GM18909 (cell line): ENCODE measurements at regions not wholly inside any gene's neighbourhood (a gene's known extent, or its start where the extent isn't known, plus 50 kb on each side); places are given as distances from the start of the nearest gene placed in this dataset.

Experiments
- ATAC-seq: cut with Tn5 transposase; IDR thresholded peaks from one replicate; pipeline ENCODE4 v1.9.1; 2021; ENCODE audit warnings: mild to moderate bottlenecking; ENCODE audit not compliant: unreplicated experiment, poor library complexity

GRCh38 chr1:199452627-199453026 lies 574.9 kb upstream of the NR5A2 start:
- ATAC-seq = no peak

GRCh38 chr1:199453723-199454122 lies 573.8 kb upstream of the NR5A2 start:
- no peak for ATAC-seq

DNA sequence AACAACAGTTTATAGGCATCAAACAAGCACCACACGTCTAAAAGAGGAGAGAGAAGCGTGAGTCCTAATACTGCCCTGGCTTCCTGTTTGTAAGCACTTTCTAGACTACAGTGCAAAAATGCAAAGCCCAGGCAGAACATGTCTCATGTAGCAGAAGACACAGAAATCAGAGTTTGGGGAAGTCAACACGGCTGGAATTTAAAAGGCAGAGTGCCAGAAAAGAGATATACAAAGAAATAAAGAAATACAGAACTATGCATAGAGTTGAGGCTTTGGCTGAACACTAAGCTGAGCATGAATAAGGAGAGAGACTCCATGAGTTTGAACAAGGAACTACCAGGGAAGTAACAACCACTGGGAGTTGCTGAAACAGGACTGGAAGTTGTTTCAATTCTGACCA lies 566.6 kb upstream of the NR5A2 start:
- no peak for ATAC-seq

- ATAC-seq = peak; percentile 75
Measured at GRCh38 chr1:199463521-199464127, 563.9 kb upstream of the NR5A2 start.

DNA sequence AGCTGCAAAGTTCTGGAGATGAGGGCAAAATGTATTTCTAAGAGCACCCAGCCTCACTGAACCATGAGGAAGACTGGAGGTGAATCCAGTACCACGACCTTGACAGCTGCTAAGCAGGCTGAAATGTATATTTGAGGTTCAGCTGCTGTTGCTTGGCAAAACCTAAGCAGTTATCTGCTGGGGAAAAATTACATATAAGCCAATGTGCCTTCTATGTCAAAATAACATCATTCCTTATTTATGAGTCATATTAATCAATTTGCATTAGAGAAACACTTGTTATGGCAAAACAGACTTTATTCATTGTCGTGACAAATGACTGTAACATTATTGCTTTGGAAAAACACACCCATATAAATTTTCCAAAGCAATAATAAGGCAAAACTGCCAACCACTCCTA lies 560.5 kb upstream of the NR5A2 start:
- ATAC-seq = no peak

GRCh38 chr1:199472018-199472417 lies 555.5 kb upstream of the NR5A2 start:
- ATAC-seq = no peak

GRCh38 chr1:199472978-199473377 lies 554.5 kb upstream of the NR5A2 start:
- no peak for ATAC-seq

GRCh38 chr1:199474738-199475137 lies 552.8 kb upstream of the NR5A2 start:
- no peak for ATAC-seq

DNA sequence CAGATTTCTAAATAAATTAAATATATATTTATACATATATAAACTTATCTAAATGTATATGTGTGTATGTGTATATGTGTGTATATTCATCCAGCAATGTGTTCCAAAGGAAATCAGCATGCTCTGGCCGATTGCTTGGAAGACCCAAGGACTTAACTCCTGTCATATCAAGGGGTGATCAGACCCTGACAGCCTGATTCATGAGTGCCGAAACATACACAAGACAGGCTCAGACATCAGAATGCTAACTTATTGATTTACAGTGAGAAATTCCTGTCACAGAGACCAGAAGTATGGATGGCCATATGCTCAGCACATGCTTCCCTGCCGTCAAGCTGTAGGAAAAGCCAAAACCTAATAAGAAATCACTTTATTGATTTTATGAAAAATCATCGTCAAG lies 545.1 kb upstream of the NR5A2 start:
- ATAC-seq = no peak

DNA sequence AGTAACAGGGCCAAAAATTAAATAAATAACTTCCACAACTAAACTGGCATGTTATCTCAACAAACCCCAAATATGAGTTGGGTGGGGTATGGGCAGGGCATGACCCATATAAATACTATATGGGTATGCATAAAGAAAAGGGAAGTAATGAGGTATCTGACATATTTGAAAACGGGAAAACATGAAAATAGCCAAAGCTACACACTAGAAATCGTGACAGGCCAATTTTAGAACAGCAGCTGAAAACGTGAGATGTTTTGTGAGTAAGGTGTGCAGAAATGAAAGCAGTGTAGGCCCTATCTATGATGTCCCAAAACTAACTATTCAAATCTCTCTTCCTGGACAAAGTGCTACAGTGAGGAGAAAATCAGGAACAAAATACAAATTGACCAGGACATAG lies 537.9 kb upstream of the NR5A2 start:
- no peak for ATAC-seq

- no peak for ATAC-seq
Measured at GRCh38 chr1:199490769-199491527, 536.6 kb upstream of the NR5A2 start.

GRCh38 chr1:199495432-199495831 lies 532.1 kb upstream of the NR5A2 start:
- no peak for ATAC-seq

GRCh38 chr1:199498802-199499201 lies 528.7 kb upstream of the NR5A2 start:
- peak; percentile 80 for ATAC-seq

DNA sequence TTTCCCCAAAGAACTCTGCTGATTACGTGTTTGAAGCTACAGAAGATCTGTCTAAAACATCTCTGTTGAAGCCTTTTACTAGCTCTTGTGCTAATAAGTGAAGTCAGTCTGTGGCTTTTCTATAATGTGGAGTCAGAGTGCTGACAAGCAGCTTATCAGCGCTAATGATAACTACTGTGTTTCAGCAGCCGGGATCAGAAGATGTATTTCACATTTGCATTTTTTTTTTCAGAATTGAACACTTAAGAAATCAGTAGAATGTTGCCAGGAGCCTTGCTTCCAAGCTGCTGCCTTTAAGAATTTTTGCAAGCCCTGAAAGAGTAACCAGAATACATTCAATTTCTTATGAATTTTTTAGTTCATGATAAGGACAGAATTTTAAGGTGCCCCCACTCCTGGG lies 519.4 kb upstream of the NR5A2 start:
- no peak for ATAC-seq

GRCh38 chr1:199508653-199509052 lies 518.9 kb upstream of the NR5A2 start:
- no peak for ATAC-seq

DNA sequence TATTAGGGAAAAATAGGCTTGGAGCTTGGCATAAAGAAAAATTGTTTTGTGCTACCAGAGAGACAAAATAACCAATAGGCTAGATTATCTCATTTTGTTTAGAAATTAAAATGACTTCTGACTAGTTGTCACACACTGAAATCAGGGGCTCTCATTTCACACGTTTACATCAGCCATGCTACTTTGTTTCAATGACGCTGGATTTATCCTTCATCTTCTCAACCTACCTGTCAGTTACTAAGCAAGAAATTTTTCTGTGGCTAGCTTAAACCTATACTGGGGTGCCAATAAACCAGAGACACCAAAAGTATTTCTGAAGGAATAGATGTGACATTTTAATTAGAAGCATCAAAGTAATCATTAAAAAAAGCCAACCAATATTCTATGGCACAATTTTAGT lies 518.1 kb upstream of the NR5A2 start:
- no peak for ATAC-seq

DNA sequence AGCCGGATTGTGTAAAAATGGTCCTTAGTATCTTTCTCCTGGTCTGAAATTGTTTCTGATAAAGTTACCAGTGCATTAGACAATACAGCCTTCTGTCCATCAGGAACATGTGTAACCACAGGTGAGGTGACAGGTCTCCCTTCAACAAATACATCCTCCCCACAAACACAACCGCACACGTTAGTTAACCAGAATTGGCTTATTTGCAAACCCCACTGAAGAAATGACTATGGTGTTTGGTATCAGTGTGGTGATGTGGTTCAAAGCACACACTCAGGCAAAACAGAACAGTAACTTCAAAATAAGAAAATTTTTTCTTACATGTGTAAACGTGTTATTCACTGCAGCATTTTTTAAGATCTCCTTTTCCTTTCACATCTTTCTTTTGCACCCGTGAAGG lies 517.2 kb upstream of the NR5A2 start:
- peak; percentile 90 for ATAC-seq

GRCh38 chr1:199512037-199512710 lies 515.3 kb upstream of the NR5A2 start:
- ATAC-seq = no peak

GRCh38 chr1:199515261-199515660 lies 512.2 kb upstream of the NR5A2 start:
- ATAC-seq = no peak

- no peak for ATAC-seq
Measured at GRCh38 chr1:199522338-199522737, 505.2 kb upstream of the NR5A2 start.

DNA sequence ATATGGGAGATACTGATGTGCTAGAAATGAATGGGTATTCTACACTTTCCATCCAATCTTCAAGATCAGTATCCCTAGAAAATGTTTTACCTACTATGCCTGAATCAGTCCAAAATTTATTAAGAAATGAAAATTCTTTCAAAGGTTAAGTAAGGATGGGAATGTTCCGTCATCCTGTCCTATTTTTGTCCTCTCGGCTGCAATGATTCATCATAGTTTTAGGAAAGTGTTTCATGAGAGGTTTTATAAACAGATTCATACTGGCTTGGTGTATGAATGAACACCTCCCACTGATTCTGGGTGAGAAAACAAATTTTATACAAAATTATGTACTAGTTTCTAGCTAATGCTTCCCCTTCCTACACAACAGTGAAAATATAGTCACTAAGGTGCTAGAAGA lies 504.6 kb upstream of the NR5A2 start:
- ATAC-seq = no peak

GRCh38 chr1:199529324-199529723 lies 498.2 kb upstream of the NR5A2 start:
- no peak for ATAC-seq
